ENCODE measurements at regions not wholly inside any gene's neighbourhood (a gene's known extent, or its start where the extent isn't known, plus 50 kb on each side); places are given as distances from the start of the nearest gene placed in this dataset.

- H3F3A ChIP-seq (ENCODE audit: insufficient read depth): no peaks in the 10 kb centered on the region
- H3K4me3 ChIP-seq: no peak overlapping the region
- no peak overlapping the region for H3K27ac ChIP-seq
- no peak for DNase-seq
- no peak overlapping the region for H2AFZ ChIP-seq
- no peaks in the 10 kb centered on the region for H3K79me2 ChIP-seq (ENCODE audit: insufficient read depth)
- H3K36me3 ChIP-seq (ENCODE audit: low read depth): no peaks in the 10 kb centered on the region
- no peaks in the 10 kb centered on the region for H3K4me1 ChIP-seq (ENCODE audit: insufficient read depth)
- no peaks in the 10 kb centered on the region for H3K9me3 ChIP-seq (ENCODE audit: low read depth)
- no peak overlapping the region for H3K9ac ChIP-seq
- 13 to 14% methylated on average over 16 of the region's 16 CpGs for WGBS, 2 experiments (ENCODE audit: low coverage in 1 of 2, low lambda C conversion rate in 2 of 2, missing lambda C conversion rate in 2 of 2)
- TF ChIP-seq EZH2phosphoT487 (IDR thresholded peaks at IDR 0.05; ENCODE audit: insufficient read depth, low read depth) (no peak), EZH2 (IDR thresholded peaks at IDR 0.05; ENCODE audit: insufficient read depth, poor library complexity, severe bottlenecking) (no peak)
- in situ Hi-C loops (cut with MboI): no loop called here
- H3K27me3 ChIP-seq (replicated peaks; ENCODE audit: insufficient read depth): no peaks in the 10 kb centered on the region
- H3K4me2 ChIP-seq (ENCODE audit: unreplicated experiment): no peak overlapping the region
- H4K20me1 ChIP-seq (ENCODE audit: insufficient read depth): no peaks in the 10 kb centered on the region
- H3K9me2 ChIP-seq (ENCODE audit: insufficient read depth): no peaks in the 10 kb centered on the region
These were observed 235.5 kb downstream of the GLRX3 start for GRCh38 chr10:130371666-130372065.

GRCh38 chr10:130372222-130372621, 236.0 kb downstream of the GLRX3 start:
- no peaks in the 10 kb centered on the region for H3K9me2 ChIP-seq (ENCODE audit: insufficient read depth)
- H3K4me2 ChIP-seq (ENCODE audit: unreplicated experiment): no peak overlapping the region
- 42 to 43% methylated on average over 11 of the region's 11 CpGs for WGBS, 2 experiments (ENCODE audit: low coverage in 1 of 2, low lambda C conversion rate in 2 of 2, missing lambda C conversion rate in 2 of 2)
- no peak overlapping the region for H3K9ac ChIP-seq
- H3F3A ChIP-seq (ENCODE audit: insufficient read depth): no peaks in the 10 kb centered on the region
- no peaks in the 10 kb centered on the region for H3K9me3 ChIP-seq (ENCODE audit: low read depth)
- no peak overlapping the region for H3K4me3 ChIP-seq
- H3K36me3 ChIP-seq (ENCODE audit: low read depth): no peaks in the 10 kb centered on the region
- H2AFZ ChIP-seq: no peak overlapping the region
- H3K4me1 ChIP-seq (ENCODE audit: insufficient read depth): no peaks in the 10 kb centered on the region
- no peaks in the 10 kb centered on the region for H3K79me2 ChIP-seq (ENCODE audit: insufficient read depth)
- H3K27ac ChIP-seq: no peak overlapping the region
- TF ChIP-seq EZH2 (IDR thresholded peaks at IDR 0.05; ENCODE audit: insufficient read depth, poor library complexity, severe bottlenecking): no peak
- no peaks in the 10 kb centered on the region for H3K27me3 ChIP-seq (replicated peaks; ENCODE audit: insufficient read depth)
- no peaks in the 10 kb centered on the region for H4K20me1 ChIP-seq (ENCODE audit: insufficient read depth)
- in situ Hi-C loops (cut with MboI): no loop called here
- no peak for DNase-seq

- Histone ChIP-seq H3K27me3 (replicated peaks; ENCODE audit: insufficient read depth) (no peaks in the 10 kb centered on the region), H3K9me3 (ENCODE audit: low read depth) (no peaks in the 10 kb centered on the region), H3K4me1 (ENCODE audit: insufficient read depth) (no peaks in the 10 kb centered on the region), H3K4me3 (no peak overlapping the region), H3K79me2 (ENCODE audit: insufficient read depth) (no peaks in the 10 kb centered on the region), H3K27ac (no peak overlapping the region), H3K9me2 (ENCODE audit: insufficient read depth) (no peaks in the 10 kb centered on the region), H3K9ac (no peak overlapping the region), H2AFZ (no peak overlapping the region), H3F3A (ENCODE audit: insufficient read depth) (no peaks in the 10 kb centered on the region), H3K36me3 (ENCODE audit: low read depth) (no peaks in the 10 kb centered on the region), H3K4me2 (ENCODE audit: unreplicated experiment) (no peak overlapping the region), H4K20me1 (ENCODE audit: insufficient read depth) (no peaks in the 10 kb centered on the region)
- DNase-seq: no peak
- 35 to 46% methylated on average over 9 of the region's 9 CpGs for WGBS, 2 experiments (ENCODE audit: low coverage in 1 of 2, low lambda C conversion rate in 2 of 2, missing lambda C conversion rate in 2 of 2)
- TF ChIP-seq EZH2phosphoT487 (IDR thresholded peaks at IDR 0.05; ENCODE audit: insufficient read depth, low read depth) (no peak), EZH2 (IDR thresholded peaks at IDR 0.05; ENCODE audit: insufficient read depth, poor library complexity, severe bottlenecking) (no peak)
- in situ Hi-C loops (cut with MboI): no loop called here
These were observed 236.7 kb downstream of the GLRX3 start for GRCh38 chr10:130372866-130373265.

GRCh38 chr10:130377986-130378540, 241.9 kb downstream of the GLRX3 start:
- TF ChIP-seq EZH2phosphoT487 (IDR thresholded peaks at IDR 0.05; ENCODE audit: insufficient read depth, low read depth): no peak
- TF ChIP-seq EZH2 (IDR thresholded peaks at IDR 0.05; ENCODE audit: insufficient read depth, poor library complexity, severe bottlenecking): no peak
- no peaks in the 10 kb centered on the region for H3K79me2 ChIP-seq (ENCODE audit: insufficient read depth)
- H4K20me1 ChIP-seq (ENCODE audit: insufficient read depth): no peaks in the 10 kb centered on the region
- H3K27me3 ChIP-seq (replicated peaks; ENCODE audit: insufficient read depth): no peaks in the 10 kb centered on the region
- no peak overlapping the region for H3K9ac ChIP-seq
- H3K36me3 ChIP-seq (ENCODE audit: low read depth): no peaks in the 10 kb centered on the region
- 7 to 8% methylated on average over 17 of the region's 17 CpGs for WGBS, 2 experiments (ENCODE audit: low coverage in 1 of 2, low lambda C conversion rate in 2 of 2, missing lambda C conversion rate in 2 of 2)
- in situ Hi-C loops (cut with MboI): no loop called here
- H2AFZ ChIP-seq: no peak overlapping the region
- H3K4me2 ChIP-seq (ENCODE audit: unreplicated experiment): no peak overlapping the region
- no peak overlapping the region for H3K4me3 ChIP-seq
- H3K27ac ChIP-seq: no peak overlapping the region
- no peaks in the 10 kb centered on the region for H3K9me2 ChIP-seq (ENCODE audit: insufficient read depth)
- no peak for DNase-seq
- no peaks in the 10 kb centered on the region for H3K4me1 ChIP-seq (ENCODE audit: insufficient read depth)
- H3K9me3 ChIP-seq (ENCODE audit: low read depth): no peaks in the 10 kb centered on the region
- H3F3A ChIP-seq (ENCODE audit: insufficient read depth): no peaks in the 10 kb centered on the region

Measured in GM23248 (cell line).